Peyer's patch (tissue), 4 donors: ENCODE measurements at regions not wholly inside any gene's neighbourhood (a gene's known extent, or its start where the extent isn't known, plus 50 kb on each side); places are given as distances from the start of the nearest gene placed in this dataset.

ENCODE experiments used
- POLR2A ChIP-seq, 2 donors: fragments of 450-650 bp; IDR thresholded peaks; one replicate each; pipeline ENCODE4 v1.5.1; 2017; ENCODE audit warnings: antibody characterized with exemption in 2 of 2, mild to moderate bottlenecking in 2 of 2, moderate library complexity in 2 of 2
- TF ChIP-seq, protein P1 (sequence below), 6 experiments: fragments of 450-650 bp in 4 of 6; fragments of 200-600 bp in 2 of 6; sonication (generic) in 1 of 6; IDR thresholded peaks; one replicate each; pipeline ENCODE4 v1.5.1; 2017 to 2019; ENCODE audit warnings: antibody characterized with exemption in 6 of 6, mild to moderate bottlenecking in 3 of 6, moderate library complexity in 1 of 6

DNA sequence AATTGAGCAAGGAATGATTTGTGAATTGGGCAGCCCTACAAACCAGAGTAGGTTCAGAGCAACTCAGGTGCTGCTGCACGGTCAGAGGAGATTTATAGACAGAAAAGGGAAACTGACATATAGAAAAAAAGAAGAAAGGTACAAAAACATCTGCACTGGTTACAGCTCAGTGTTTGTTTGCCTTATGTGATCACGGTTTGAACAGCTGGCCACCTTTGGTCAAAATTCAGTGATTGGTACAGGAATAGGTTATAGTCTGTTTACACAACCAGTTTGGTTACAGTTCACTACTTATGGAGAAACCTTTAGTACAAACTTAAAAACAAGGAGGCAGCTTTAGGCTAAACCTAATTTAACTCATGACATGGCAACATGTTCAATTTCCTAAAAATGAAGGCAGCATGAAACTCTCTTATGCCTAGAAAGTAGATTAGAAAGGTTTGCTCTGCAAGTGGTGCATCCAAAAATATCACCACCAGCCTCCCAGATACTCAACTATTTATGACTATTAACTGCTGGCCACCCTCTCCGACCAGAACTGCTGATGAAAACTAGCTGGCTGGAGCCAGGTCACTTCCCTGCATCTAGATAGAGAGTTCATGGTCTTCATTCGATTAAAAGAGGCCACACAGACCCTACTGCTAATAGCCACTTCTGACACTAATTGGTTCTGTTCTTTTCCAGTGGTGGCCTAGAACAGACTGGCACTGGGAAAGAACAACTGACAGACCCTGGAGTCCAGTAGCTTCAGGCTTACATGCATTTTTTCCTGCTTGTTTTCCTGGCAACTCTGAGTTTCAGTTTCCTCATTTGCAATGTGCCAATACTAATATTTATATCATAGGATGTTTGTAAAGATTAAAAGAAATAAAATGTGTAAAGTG lies 548.0 kb downstream of the CCSER2 start:
- TF ChIP-seq, protein P1, sequence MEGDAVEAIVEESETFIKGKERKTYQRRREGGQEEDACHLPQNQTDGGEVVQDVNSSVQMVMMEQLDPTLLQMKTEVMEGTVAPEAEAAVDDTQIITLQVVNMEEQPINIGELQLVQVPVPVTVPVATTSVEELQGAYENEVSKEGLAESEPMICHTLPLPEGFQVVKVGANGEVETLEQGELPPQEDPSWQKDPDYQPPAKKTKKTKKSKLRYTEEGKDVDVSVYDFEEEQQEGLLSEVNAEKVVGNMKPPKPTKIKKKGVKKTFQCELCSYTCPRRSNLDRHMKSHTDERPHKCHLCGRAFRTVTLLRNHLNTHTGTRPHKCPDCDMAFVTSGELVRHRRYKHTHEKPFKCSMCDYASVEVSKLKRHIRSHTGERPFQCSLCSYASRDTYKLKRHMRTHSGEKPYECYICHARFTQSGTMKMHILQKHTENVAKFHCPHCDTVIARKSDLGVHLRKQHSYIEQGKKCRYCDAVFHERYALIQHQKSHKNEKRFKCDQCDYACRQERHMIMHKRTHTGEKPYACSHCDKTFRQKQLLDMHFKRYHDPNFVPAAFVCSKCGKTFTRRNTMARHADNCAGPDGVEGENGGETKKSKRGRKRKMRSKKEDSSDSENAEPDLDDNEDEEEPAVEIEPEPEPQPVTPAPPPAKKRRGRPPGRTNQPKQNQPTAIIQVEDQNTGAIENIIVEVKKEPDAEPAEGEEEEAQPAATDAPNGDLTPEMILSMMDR (IDR thresholded peaks at IDR 0.05) = no peak
- TF ChIP-seq POLR2A (IDR thresholded peaks at IDR 0.05) = no peak
